VCaP (cell line): ENCODE measurements at regions not wholly inside any gene's neighbourhood (a gene's known extent, or its start where the extent isn't known, plus 50 kb on each side); places are given as distances from the start of the nearest gene placed in this dataset.
"Not testable (repeated sequence)": the region's sequence is repeated elsewhere in the genome, so short reads cannot be mapped to it uniquely, and the experiment has no call there.

Source experiments
- H3K27ac ChIP-seq: fragments of 450-650 bp; 2 replicates; pipeline ENCODE4 v1.5.1; 2017
- TF ChIP-seq, protein P1 (sequence below): fragments of 450-650 bp; conservative IDR thresholded peaks from 2 replicates; pipeline ENCODE4 v1.5.1; 2017; ENCODE audit warnings: mild to moderate bottlenecking, moderate library complexity

DNA sequence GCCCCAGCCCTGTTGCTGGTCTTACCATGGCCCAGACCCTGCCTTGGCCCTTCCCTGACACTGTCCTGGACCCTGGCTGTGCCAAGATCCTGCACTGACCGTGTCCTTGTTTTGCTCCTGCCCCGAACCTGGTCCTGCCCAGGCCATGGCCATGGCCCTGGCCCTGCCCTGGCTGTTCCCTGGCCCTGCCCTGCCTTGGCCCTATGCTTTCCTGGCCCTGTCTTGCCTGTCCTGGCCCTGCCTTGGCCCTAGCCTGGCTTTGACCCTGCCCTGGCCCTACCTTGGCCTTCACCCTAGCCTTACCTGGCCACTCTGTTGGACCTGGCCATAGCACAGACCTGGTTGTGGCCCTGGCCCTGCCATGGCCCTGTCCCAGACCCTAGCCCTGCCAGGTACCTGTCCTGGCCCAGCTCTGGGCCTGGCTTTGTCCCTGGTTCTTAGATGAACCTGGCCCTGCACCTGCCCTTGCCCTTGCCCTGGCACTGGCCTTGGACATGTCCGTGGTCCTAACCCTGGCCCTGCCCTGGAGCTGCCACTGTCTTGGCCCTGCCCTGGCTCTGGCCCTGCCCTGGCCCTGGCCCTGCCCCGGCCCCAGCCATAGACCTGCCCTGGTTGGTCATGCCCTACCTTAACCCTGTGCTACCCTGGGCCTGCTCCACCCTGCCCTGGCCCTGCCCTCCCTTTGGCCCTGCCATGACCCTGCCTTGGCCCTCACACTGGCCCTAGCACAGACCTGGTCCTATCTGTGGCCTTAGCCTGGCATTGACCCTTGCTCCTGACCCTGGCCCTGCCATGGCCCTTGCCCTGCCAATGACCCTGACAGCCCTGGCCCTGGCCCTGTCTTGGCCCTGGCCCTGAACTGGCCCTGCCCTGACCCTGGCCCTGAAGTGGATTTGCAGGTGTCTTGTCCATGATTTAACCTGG is 238.1 kb downstream of the GOLGA6L6 start:
- H3K27ac ChIP-seq, result not testable (repeated sequence)

DNA sequence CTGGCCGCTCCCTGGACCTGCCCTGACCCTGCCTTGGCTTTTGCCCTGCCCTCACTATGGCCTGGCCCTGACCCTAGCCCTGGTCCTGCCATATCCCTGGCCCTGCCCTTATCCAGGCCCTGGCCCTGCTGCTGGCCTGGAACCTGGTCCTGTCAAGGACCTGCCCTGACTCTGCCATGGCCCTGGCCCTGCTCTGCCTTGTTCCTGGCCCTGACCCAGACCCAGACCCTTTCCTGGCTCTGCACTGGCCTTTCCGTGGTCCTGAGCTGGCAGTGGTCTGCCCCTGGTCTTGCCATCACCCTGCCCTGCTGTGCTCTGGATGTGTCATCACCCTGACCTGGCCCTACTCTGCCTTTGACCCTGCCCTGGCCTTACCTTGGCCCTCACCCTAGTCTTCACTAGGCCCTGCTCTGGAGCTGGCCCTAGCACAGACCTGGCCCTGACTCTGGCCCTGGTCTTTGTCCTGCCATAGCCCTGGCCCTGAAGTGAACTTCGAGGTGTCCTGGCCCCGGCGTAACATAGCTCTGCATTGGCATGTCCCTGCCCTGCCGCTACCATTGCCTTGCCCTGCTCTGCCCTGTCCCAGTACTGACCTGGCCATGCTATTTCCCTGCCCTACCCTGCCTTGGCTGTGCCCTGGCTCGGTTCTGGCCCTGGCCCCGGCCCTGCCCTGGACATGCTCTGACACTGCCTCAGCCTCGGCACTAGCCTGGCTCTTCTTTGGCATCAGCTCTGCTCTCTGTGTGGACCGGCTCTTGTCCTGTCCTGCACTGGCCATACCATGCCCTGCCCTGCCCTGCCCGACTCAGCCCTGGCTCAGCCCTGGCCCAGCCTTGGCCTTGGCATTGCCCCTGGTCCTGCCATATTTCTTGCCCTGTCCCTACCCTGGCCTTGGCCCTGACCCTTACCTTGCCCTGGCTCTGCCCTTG is 239.2 kb downstream of the GOLGA6L6 start:
- not testable (repeated sequence) for H3K27ac ChIP-seq

DNA sequence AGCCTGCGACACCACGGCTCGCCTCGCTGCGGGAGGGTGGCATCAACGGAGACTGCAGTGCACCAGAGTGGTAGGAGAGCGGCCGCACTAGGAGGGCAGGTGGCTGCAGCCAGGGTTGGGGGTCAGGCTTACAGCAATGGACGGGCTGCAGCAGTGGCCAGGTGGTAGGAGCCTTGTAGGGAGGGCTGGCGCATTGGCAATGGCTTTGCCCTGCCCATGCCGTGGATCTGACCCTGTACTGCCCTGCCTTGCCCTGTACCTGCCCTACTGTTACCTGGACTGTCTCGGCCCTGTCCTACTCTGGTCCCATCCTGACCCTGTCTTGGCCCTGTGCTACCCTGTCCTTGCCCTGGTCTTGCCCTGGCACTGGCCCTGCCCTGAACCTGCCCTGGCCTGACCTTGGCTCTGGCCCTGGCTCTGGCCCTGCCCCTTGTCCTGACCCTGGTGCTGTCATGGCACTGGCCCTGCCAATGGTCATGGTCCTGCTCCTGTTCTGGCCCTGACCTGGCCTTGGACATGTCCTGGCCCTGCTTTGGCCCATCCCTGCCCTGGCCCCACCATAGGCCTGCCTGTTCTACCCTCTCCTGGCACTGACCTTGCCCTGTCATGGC is 240.0 kb downstream of the GOLGA6L6 start:
- not testable (repeated sequence) for H3K27ac ChIP-seq

DNA sequence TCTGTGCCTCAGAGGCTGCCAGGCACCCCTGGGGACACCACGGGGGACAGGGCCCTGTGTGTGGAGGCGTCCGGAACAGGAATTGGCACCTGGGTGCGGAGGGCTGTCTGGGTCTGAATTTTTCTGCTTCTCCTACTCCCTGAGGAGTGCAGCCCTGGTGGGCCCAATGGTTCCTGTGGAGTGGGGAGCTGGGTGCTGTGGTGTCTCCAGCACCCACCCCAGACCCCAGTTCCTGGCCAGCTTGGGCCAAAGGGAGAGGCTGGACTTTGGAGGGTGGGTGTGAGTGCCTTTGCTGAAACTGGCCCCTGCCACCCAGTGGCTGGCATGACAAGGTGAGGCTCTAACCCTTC is 240.6 kb downstream of the GOLGA6L6 start:
- not testable (repeated sequence) for H3K27ac ChIP-seq

DNA sequence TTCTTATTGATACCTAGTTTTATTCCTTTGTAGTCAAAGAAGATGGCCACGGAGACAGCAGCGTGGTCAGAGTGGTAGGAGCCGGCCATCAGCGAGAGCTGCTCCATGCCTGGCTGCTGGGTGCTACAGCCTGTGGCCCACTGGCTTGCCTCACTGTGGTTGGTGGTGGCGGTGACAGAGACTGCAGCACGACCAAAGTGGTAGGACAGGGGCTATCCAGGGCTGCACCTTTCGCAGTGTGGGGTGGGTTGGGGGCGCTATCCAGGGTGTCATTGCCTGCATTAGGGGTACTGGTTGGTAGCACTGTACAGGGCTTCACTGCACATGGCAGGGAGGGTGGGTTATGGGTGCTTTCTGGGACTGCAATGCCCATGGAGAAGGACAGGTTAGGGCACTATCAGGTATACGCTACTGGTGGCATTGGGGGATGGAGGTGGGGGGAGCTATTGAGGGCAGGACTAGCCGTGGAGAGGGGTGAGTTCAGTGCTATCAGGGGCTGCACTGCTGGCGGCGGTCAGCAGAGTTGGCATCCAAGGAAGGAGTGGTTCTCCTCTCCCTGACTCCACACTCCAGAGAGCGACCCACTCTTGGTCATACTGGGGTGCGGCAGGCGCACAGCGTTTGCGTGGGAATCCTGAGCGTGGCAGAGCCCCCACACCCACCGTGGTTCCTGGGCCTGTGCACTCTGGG is 241.1 kb downstream of the GOLGA6L6 start:
- not testable (repeated sequence) for H3K27ac ChIP-seq

DNA sequence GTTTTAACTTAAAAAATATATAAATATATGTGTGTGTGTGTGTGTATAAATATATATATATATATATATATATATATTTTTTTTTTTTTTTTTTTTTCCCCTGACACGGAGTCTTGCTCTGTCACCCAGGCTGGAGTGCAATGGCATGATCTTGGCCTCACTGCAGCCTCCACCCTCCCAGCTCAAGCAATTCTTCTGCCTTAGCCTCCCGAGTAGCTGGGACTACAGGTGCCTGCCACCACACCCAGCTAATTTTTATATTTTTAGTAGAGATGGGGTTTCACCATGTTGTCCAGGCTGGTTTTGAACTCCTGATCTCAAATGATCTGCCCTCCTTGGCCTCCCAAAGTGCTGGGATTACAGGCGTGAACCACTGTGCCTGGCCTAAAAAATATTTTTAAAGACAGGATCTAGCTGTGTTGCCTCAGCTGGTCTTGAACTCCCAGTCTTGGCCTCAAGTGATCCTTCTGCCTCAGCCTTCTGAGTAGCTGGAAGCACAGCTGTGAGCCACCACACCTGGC is 243.9 kb downstream of the GOLGA6L6 start:
- H3K27ac ChIP-seq, result not testable (repeated sequence)

DNA sequence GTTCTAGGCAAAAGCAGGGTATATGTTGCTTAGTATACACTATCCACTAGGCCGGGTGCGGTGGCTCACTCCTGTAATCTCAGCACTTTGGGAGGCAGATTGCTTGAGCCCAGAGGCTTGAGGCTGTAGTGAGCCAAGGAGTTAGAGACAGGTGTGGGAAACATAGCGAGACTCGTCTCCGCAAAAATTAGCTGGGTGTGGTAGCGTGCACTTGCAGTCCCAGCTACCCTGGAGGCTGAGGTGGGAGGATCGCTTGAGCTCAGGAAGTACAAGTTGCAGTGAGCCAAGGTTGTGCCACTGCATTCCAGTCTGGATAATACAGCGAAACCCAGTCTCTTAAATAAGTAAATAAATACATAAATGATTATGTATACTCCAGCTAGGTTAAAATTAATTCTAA is 245.3 kb downstream of the GOLGA6L6 start:
- H3K27ac ChIP-seq, result not testable (repeated sequence)

DNA sequence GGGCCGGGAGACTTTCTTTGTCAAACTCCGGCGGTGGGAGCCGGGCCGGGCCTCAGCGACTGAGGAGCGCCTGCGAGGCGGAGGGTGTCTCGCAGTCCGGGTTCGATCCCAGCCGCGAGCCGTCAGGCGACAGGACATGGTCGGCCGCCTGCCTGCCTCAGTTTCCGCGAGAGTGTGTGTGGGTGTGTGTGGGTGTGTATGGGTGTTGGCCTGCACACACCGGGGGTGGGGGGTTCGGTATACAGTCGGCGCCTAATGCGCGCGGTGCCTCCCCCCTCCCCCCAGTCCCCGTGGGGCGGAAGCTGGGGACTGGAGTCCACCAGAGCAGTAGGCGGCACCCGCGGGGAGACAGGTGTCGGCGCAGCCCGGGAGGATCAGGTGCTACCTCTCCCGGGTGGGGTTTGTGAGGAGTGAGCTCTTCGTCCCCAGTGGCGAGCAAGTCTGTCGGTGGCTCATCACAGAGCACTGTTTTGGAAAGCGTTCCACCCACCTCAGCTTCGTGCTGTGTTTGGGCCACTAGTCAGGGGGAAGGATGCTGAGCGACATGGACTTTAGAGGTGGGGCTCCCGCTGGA is 246.3 kb downstream of the GOLGA6L6 start:
- H3K27ac ChIP-seq, result no peak overlapping the region
- TF ChIP-seq, protein P1, sequence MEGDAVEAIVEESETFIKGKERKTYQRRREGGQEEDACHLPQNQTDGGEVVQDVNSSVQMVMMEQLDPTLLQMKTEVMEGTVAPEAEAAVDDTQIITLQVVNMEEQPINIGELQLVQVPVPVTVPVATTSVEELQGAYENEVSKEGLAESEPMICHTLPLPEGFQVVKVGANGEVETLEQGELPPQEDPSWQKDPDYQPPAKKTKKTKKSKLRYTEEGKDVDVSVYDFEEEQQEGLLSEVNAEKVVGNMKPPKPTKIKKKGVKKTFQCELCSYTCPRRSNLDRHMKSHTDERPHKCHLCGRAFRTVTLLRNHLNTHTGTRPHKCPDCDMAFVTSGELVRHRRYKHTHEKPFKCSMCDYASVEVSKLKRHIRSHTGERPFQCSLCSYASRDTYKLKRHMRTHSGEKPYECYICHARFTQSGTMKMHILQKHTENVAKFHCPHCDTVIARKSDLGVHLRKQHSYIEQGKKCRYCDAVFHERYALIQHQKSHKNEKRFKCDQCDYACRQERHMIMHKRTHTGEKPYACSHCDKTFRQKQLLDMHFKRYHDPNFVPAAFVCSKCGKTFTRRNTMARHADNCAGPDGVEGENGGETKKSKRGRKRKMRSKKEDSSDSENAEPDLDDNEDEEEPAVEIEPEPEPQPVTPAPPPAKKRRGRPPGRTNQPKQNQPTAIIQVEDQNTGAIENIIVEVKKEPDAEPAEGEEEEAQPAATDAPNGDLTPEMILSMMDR, result no peak

DNA sequence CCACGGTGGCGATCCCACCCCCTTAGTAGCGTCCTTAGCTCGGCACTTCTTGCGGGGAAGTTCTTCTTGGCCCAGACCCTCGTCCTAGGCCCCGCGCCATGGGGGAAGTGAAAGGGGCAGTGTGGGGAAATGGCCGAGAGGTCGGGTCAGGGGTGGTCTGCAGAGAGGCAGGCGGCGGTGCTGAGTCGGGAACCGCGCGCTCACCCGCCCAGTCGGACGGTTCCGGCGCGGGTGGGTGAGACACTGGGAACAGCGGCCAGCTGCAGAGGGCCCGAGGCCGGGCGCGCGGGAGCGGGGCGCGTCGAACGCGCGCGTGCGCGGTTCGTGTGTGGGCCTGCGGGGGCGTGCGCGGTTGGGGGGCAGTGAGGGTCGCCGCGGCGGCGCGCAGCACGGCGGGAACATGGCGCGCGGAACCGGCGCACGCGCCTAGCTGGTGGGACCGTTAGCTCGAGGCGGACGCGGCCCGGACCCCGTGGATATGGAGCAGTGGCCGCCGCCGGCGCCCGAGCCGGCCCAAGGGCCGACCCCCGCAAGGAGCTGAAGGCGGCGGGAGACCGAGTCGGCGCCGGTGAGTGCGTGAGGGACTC is 246.9 kb downstream of the GOLGA6L6 start:
- TF ChIP-seq, protein P1, result no peak
- H3K27ac ChIP-seq, result no peak overlapping the region

DNA sequence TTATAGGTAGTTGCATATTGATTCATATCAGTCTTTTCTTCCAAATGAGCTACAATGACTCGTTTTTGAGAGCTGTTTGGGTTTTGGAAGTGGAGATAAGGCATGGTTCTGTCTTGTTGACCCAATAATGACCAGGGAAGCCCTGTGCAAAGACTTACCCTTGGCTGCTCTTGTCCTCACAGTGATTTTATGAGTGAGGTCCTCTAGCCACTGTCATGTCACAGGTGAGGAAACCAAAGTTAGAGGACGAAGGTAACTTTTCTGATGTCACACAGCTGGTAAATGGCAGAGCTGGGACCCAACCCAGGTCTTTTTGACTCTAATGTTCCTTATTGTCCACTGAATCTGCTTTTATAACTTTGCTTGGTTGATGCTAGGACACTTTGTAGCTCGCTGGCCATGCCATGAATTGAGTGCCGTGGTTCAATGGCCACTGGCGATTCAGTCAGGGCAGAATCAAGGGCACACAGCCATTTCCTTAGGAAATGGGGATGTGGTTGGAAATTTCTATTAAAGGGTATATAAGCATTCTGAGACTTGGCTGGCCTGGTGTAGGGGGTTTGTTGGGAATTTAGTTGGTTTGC is 249.1 kb downstream of the GOLGA6L6 start:
- H3K27ac ChIP-seq, result not testable (repeated sequence)

DNA sequence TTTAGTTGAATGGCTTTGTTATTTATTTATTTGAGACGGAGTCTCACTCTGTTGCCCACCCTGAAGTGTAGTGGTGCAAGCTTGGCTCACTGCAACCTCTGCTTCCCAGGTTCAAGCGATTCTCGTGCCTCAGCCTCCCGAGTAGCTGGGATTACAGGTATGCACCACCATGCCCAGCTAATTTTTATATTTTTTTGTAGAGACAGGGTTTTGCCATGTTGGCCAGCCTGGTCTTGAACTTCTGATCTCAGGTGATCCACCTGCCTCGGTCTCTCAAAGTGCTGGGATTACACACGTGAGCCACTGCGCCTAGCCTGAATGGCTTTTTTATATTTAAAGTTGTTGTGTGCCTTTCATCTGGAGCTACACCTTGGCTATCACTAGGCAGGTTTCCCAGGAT is 250.0 kb downstream of the GOLGA6L6 start:
- not testable (repeated sequence) for H3K27ac ChIP-seq

DNA sequence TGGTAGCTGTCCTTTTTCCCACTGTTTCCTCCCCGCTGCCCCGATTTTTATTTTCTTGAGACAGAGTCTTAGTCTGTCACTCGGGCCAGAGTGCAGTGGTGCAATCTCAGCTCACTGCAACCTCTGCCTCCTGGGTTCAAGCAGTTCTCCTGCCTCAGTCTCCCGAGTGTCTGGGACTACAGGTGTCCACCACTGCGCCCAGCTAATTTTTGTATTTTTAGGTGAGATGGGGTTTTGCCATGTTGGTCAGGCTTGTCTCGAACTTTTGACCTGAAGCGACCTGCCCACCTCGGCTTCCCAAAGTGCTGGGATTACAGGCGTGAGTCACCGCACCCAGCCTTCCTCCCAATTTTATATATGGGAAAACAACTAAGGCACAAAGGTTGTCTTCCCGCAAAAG is 251.0 kb downstream of the GOLGA6L6 start:
- H3K27ac ChIP-seq, result not testable (repeated sequence)

DNA sequence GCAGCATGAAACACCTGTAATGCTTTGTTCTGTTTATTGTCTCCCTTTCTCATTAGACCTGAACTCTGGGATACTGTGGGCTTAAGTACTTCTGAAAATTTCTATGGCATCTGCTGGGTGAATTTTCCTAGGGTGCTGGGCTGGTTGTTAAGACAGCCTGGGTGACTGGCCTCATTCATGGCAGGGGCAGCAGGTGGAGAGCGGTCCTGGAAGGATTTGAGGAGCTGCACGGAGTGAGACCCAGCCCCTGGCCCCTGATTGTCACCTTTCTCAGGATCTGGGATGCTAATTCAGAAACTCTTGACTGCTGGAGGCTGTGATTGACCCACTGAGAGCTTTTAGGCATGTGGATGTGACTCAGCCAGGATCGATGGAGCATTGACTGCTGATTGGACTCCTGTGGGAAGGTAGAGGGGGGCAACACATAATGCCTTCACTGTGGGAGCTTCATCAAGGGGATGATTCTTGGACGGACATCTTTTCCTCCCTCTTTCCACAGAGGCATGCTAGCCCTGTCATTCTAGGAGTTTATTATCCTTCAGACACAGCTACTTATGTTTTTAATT is 252.0 kb downstream of the GOLGA6L6 start:
- H3K27ac ChIP-seq, result not testable (repeated sequence)

DNA sequence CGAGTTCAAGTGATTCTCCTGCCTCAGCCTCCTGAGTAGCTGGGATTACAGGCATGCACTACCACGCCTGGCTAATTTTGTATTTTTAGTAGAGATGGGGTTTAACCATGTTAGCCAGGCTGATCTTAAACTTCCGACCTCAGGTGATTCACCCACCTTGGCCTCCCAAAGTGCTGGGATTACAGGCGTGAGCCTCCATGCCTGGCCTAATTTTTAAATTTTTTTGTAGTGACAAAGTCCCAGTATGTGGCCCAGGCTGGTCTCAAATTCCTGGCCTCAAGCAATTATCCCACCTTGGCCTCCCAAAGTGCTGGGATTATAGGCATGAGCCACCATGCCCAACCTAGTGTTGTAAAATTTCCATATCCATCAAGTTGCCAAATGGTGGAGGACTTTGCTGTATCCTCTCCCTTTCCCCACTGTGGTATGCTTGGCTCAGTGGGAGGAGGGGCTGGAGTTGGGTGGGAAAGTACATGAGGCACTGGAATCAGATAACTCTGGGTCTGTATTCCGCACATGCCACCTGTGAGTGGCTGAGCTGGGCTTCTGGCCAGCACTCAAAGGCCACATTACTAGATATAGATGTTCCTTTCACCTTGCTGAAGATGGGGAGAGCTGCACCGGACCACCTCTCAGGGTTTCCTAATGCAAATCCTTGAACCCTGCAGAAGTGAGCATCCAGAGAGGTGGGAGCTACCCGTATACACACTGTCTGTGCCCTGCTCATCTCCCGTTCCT is 252.6 kb downstream of the GOLGA6L6 start:
- not testable (repeated sequence) for H3K27ac ChIP-seq

DNA sequence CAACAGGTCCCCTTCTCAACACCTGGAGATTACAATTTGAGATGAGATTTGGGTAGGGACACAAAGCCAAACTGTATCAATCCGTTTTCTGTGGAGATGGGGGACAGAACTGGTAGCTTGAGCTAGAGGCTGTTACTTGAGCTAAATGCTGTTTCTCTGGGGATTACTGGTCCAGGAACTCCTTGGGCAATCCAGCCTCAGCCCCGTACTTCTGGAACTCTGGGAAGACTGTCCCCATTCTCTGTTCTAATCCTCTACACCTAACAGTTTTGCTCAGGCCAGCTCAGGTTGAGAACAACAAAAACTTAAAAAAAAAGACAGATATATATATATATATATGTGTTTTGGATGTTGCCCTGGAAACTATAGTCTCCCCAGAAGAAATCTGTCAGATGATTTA is 255.0 kb downstream of the GOLGA6L6 start:
- H3K27ac ChIP-seq, result not testable (repeated sequence)

DNA sequence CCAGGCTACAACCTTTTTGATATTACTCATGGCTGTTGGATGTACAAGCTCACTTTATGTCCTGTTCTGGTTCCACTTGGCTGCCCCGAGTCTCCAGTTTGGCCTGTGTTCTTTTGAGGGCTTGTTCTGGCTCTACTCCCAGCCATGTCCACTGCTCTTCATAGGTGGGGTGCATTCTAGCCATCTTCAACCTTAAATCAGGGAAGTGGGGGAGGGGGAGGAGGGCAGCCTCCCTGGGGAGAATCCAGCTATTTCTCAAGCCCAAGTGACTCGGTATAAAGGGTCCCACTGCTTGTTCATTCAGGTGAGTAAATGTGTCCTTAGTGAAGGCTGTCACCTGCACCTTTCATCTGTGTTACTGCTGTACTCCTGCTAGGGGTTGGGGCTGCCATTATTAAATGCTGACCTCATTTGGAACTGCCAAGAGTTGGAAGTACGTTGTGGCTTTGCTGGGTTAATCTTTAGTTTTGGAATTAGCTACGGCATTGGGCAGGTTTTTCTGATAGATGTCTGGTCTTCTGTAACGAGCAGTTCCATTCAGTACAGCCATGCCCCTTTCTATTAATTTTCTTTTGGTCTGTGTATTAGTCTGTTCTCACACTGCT is 255.8 kb downstream of the GOLGA6L6 start:
- not testable (repeated sequence) for H3K27ac ChIP-seq
